ENCODE measurements at regions not wholly inside any gene's neighbourhood (a gene's known extent, or its start where the extent isn't known, plus 50 kb on each side); places are given as distances from the start of the nearest gene placed in this dataset.

DNA sequence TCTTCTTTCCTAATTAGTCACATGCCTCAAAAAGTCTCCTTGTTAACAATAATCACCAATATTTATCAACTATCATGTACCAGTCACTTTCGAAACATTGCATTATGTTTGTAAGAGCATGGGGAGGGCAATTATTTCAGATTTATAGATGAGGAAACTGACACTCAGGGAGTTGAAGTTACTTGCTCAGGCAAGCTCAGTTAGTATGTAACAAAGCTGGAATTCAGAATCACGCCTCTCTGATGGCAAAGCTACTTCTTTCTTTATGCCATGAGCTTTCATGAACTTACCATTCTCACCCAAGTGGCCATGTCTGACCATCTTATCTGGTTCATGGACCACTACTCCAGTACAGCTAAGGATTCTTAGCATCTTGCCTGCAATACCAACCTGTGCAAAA, 183.4 kb upstream of the TANK start:
- Histone ChIP-seq H3K36me3 (ENCODE audit: insufficient read depth, low read length) (no peaks in the 10 kb centered on the region), H3K9ac (ENCODE audit: low read length) (no peak overlapping the region), H3K9me3 (ENCODE audit: low read length) (no peaks in the 10 kb centered on the region), H2AFZ (ENCODE audit: low read length) (no peak overlapping the region), H3K27ac (ENCODE audit: low read depth, low read length, poor library complexity, severe bottlenecking) (no peak overlapping the region), H3F3A (ENCODE audit: insufficient read depth, low read length) (no peaks in the 10 kb centered on the region), H3K4me1 (ENCODE audit: insufficient read depth, low read length, severe bottlenecking) (no peaks in the 10 kb centered on the region), H3K27me3 (ENCODE audit: insufficient read depth, low read length) (no peaks in the 10 kb centered on the region), H3K4me3 (ENCODE audit: low read depth, low read length, poor library complexity, severe bottlenecking) (no peak overlapping the region), H3K9me2 (ENCODE audit: low read depth, low read length) (no peaks in the 10 kb centered on the region), H4K20me1 (ENCODE audit: insufficient read depth, low read length) (no peaks in the 10 kb centered on the region), H3K79me2 (ENCODE audit: insufficient read depth, low read length) (no peaks in the 10 kb centered on the region), H3K4me2 (ENCODE audit: low read length) (no peak overlapping the region)
- TF ChIP-seq CTCF (IDR thresholded peaks at IDR 0.05; ENCODE audit: low read length) (no peak), EZH2 (IDR thresholded peaks at IDR 0.05; ENCODE audit: borderline replicate concordance, low read length) (no peak)

DNA sequence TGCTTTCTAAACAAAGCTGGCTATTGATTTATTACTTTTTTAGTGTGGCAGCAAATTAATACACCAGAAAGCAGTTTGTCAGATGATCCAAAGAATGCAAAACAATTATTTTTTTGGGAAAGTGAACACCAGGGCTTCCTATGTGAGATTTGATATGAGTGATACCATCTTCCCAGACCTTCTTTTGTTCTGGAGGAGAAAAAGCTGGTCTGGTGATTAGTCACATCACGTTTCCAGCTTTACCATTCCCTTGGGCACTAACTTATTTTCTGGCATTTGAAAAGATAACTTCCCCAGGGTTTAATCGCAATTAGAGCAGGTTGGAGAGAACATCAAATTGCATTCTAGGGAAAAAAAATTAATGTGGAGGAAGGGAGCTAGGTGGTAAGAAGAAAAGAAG, 182.9 kb upstream of the TANK start:
- no peak for TF ChIP-seq EZH2 (IDR thresholded peaks at IDR 0.05; ENCODE audit: borderline replicate concordance, low read length)
- TF ChIP-seq CTCF (IDR thresholded peaks at IDR 0.05; ENCODE audit: low read length): no peak
- no peaks in the 10 kb centered on the region for H4K20me1 ChIP-seq (ENCODE audit: insufficient read depth, low read length)
- no peaks in the 10 kb centered on the region for H3K27me3 ChIP-seq (ENCODE audit: insufficient read depth, low read length)
- no peak overlapping the region for H2AFZ ChIP-seq (ENCODE audit: low read length)
- no peak overlapping the region for H3K27ac ChIP-seq (ENCODE audit: low read depth, low read length, poor library complexity, severe bottlenecking)
- H3K4me1 ChIP-seq (ENCODE audit: insufficient read depth, low read length, severe bottlenecking): no peaks in the 10 kb centered on the region
- H3K4me2 ChIP-seq (ENCODE audit: low read length): no peak overlapping the region
- H3K36me3 ChIP-seq (ENCODE audit: insufficient read depth, low read length): no peaks in the 10 kb centered on the region
- no peak overlapping the region for H3K9ac ChIP-seq (ENCODE audit: low read length)
- no peaks in the 10 kb centered on the region for H3F3A ChIP-seq (ENCODE audit: insufficient read depth, low read length)
- H3K4me3 ChIP-seq (ENCODE audit: low read depth, low read length, poor library complexity, severe bottlenecking): no peak overlapping the region
- H3K79me2 ChIP-seq (ENCODE audit: insufficient read depth, low read length): no peaks in the 10 kb centered on the region
- no peaks in the 10 kb centered on the region for H3K9me3 ChIP-seq (ENCODE audit: low read length)
- H3K9me2 ChIP-seq (ENCODE audit: low read depth, low read length): no peaks in the 10 kb centered on the region

- no peak overlapping the region for H3K4me2 ChIP-seq (ENCODE audit: low read length)
- no peak overlapping the region for H3K9ac ChIP-seq (ENCODE audit: low read length)
- H4K20me1 ChIP-seq (ENCODE audit: insufficient read depth, low read length): no peaks in the 10 kb centered on the region
- no peaks in the 10 kb centered on the region for H3K27me3 ChIP-seq (ENCODE audit: insufficient read depth, low read length)
- no peaks in the 10 kb centered on the region for H3K9me2 ChIP-seq (ENCODE audit: low read depth, low read length)
- no peaks in the 10 kb centered on the region for H3K36me3 ChIP-seq (ENCODE audit: insufficient read depth, low read length)
- H3K9me3 ChIP-seq (ENCODE audit: low read length): no peaks in the 10 kb centered on the region
- H3K79me2 ChIP-seq (ENCODE audit: insufficient read depth, low read length): no peaks in the 10 kb centered on the region
- no peak overlapping the region for H3K4me3 ChIP-seq (ENCODE audit: low read depth, low read length, poor library complexity, severe bottlenecking)
- H2AFZ ChIP-seq (ENCODE audit: low read length): no peak overlapping the region
- TF ChIP-seq EZH2 (IDR thresholded peaks at IDR 0.05; ENCODE audit: borderline replicate concordance, low read length): no peak
- no peaks in the 10 kb centered on the region for H3K4me1 ChIP-seq (ENCODE audit: insufficient read depth, low read length, severe bottlenecking)
- H3K27ac ChIP-seq (ENCODE audit: low read depth, low read length, poor library complexity, severe bottlenecking): no peak overlapping the region
- no peaks in the 10 kb centered on the region for H3F3A ChIP-seq (ENCODE audit: insufficient read depth, low read length)
These were observed 182.4 kb upstream of the TANK start for GRCh38 chr2:160977854-160978253.

GRCh38 chr2:160984426-160985077, 175.7 kb upstream of the TANK start:
- H3K4me1 ChIP-seq (ENCODE audit: insufficient read depth, low read length, severe bottlenecking): no peaks in the 10 kb centered on the region
- no peak for TF ChIP-seq CTCF (IDR thresholded peaks at IDR 0.05; ENCODE audit: low read length)
- TF ChIP-seq EZH2 (IDR thresholded peaks at IDR 0.05; ENCODE audit: borderline replicate concordance, low read length): no peak
- no peak overlapping the region for H3K4me2 ChIP-seq (ENCODE audit: low read length)
- no peaks in the 10 kb centered on the region for H3K27me3 ChIP-seq (ENCODE audit: insufficient read depth, low read length)
- H3K79me2 ChIP-seq (ENCODE audit: insufficient read depth, low read length): no peaks in the 10 kb centered on the region
- no peak overlapping the region for H3K27ac ChIP-seq (ENCODE audit: low read depth, low read length, poor library complexity, severe bottlenecking)
- H4K20me1 ChIP-seq (ENCODE audit: insufficient read depth, low read length): no peaks in the 10 kb centered on the region
- H2AFZ ChIP-seq (ENCODE audit: low read length): no peak overlapping the region
- no peaks in the 10 kb centered on the region for H3F3A ChIP-seq (ENCODE audit: insufficient read depth, low read length)
- no peaks in the 10 kb centered on the region for H3K36me3 ChIP-seq (ENCODE audit: insufficient read depth, low read length)
- no peak overlapping the region for H3K4me3 ChIP-seq (ENCODE audit: low read depth, low read length, poor library complexity, severe bottlenecking)
- no peaks in the 10 kb centered on the region for H3K9me3 ChIP-seq (ENCODE audit: low read length)
- H3K9me2 ChIP-seq (ENCODE audit: low read depth, low read length): no peaks in the 10 kb centered on the region
- H3K9ac ChIP-seq (ENCODE audit: low read length): no peak overlapping the region
